Ovary (tissue), 3 donors: ENCODE measurements at regions not wholly inside any gene's neighbourhood (a gene's known extent, or its start where the extent isn't known, plus 50 kb on each side); places are given as distances from the start of the nearest gene placed in this dataset.

Experiments used
- POLR2A ChIP-seq: fragments of 450-650 bp; IDR thresholded peaks from one replicate; pipeline ENCODE4 v1.6.1; 2017; ENCODE audit warnings: antibody characterized with exemption, mild to moderate bottlenecking, moderate library complexity
- TF ChIP-seq, protein P1 (sequence below), 3 donors: fragments of 450-650 bp in 2 of 3; fragments of 200-600 bp in 1 of 3; IDR thresholded peaks; one replicate each; pipeline versions ENCODE4 v1.5.1 to v1.8.0; 2016 to 2022; ENCODE audit warnings: antibody characterized with exemption in 3 of 3, mild to moderate bottlenecking in 1 of 3
- donor health status: DM: no; HTN: no; CAD: no.

DNA sequence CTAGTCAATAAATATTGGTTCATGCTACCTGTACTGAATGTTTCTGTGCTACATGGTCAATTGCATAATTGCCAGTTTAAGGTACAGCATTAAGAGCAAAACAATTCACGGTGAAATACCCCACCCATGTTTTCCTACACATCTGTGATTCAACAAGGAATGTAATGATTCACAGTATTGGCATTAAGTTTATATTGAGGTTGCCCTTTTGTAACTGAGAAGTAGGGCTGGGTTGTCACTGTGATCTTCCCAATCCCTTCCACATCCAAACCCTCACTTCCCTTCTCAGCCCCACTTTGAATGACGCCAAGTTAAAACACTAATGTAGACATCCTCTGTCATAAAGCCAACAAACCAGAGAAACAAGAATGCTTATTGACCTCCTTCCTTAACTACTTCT is 112.0 kb upstream of the TJP1 start:
- no peak for TF ChIP-seq POLR2A
- TF ChIP-seq, protein P1, sequence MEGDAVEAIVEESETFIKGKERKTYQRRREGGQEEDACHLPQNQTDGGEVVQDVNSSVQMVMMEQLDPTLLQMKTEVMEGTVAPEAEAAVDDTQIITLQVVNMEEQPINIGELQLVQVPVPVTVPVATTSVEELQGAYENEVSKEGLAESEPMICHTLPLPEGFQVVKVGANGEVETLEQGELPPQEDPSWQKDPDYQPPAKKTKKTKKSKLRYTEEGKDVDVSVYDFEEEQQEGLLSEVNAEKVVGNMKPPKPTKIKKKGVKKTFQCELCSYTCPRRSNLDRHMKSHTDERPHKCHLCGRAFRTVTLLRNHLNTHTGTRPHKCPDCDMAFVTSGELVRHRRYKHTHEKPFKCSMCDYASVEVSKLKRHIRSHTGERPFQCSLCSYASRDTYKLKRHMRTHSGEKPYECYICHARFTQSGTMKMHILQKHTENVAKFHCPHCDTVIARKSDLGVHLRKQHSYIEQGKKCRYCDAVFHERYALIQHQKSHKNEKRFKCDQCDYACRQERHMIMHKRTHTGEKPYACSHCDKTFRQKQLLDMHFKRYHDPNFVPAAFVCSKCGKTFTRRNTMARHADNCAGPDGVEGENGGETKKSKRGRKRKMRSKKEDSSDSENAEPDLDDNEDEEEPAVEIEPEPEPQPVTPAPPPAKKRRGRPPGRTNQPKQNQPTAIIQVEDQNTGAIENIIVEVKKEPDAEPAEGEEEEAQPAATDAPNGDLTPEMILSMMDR (IDR thresholded peaks at IDR 0.05), result no peak
